Keratinocyte (primary cell): ENCODE measurements at regions not wholly inside any gene's neighbourhood (a gene's known extent, or its start where the extent isn't known, plus 50 kb on each side); places are given as distances from the start of the nearest gene placed in this dataset.

Source experiments
- DNase-seq: peaks from one replicate; pipeline ENCODE4 v3.0.0-alpha.2; 2011; ENCODE audit warnings: low read depth, missing footprints, low spot score
- FAIRE-seq: peaks from 2 replicates; lab custom pipeline; 2011; peaks lifted over from hg19 to GRCh38; lab: Jason Lieb, UNC
- H2AFZ ChIP-seq: 2 replicates; pipeline ENCODE4 v1.6.0; 2012; ENCODE audit warnings: low read length, control low read depth, inconsistent platforms; ENCODE audit not compliant: control insufficient read depth
- H3K27ac ChIP-seq: 2 replicates; pipeline ENCODE4 v1.5.1; 2011; ENCODE audit warnings: low read length; ENCODE audit not compliant: control insufficient read depth, insufficient read depth
- H3K27me3 ChIP-seq: 3 replicates; pipeline ENCODE4 v1.6.0; 2011; ENCODE audit warnings: low read length; ENCODE audit not compliant: control insufficient read depth, insufficient read depth; ENCODE audit errors: extremely low read depth
- H3K36me3 ChIP-seq, 2 experiments: 2 replicates in 1 of 2; 3 replicates in 1 of 2; pipeline ENCODE4 v1.5.1; 2011; ENCODE audit warnings: low read length in 2 of 2, mild to moderate bottlenecking in 1 of 2; ENCODE audit not compliant: control insufficient read depth in 2 of 2, insufficient read depth in 2 of 2; ENCODE audit errors: extremely low read depth in 1 of 2
- H3K4me1 ChIP-seq: 3 replicates; pipeline ENCODE4 v1.5.1; 2011; ENCODE audit warnings: low read length; ENCODE audit not compliant: control insufficient read depth, insufficient read depth; ENCODE audit errors: extremely low read depth
- H3K4me2 ChIP-seq: 3 replicates; pipeline ENCODE4 v1.6.0; 2011; ENCODE audit warnings: low read depth, low read length; ENCODE audit not compliant: control insufficient read depth, insufficient read depth; ENCODE audit errors: extremely low read depth
- H3K4me3 ChIP-seq, 3 experiments: fragments of 200-600 bp in 1 of 3; sonication (generic) in 1 of 3; 2 replicates in 2 of 3; 3 replicates in 1 of 3; pipeline ENCODE4 v1.5.1; 2011 to 2016; ENCODE audit warnings: low read length in 3 of 3, mild to moderate bottlenecking in 3 of 3, control low read depth in 2 of 3, inconsistent platforms in 1 of 3, low read depth in 1 of 3, mixed read lengths in 1 of 3, mixed run types in 1 of 3, moderate library complexity in 1 of 3; ENCODE audit not compliant: control insufficient read depth in 2 of 3, insufficient read depth in 2 of 3; ENCODE audit errors: extremely low read depth in 1 of 3
- H3K79me2 ChIP-seq: 2 replicates; pipeline ENCODE4 v1.6.0; 2012; ENCODE audit warnings: low read length; ENCODE audit not compliant: control insufficient read depth, insufficient read depth
- H3K9ac ChIP-seq: 3 replicates; pipeline ENCODE4 v1.6.0; 2011; ENCODE audit warnings: low read length; ENCODE audit not compliant: control insufficient read depth, insufficient read depth; ENCODE audit errors: extremely low read depth
- H3K9me1 ChIP-seq: 3 replicates; pipeline ENCODE4 v1.6.0; 2011; ENCODE audit warnings: low read length; ENCODE audit not compliant: control insufficient read depth, insufficient read depth; ENCODE audit errors: extremely low read depth
- H3K9me3 ChIP-seq: 2 replicates; pipeline ENCODE4 v1.5.1; 2012; ENCODE audit warnings: low read depth, low read length; ENCODE audit not compliant: control insufficient read depth
- H4K20me1 ChIP-seq: 3 replicates; pipeline ENCODE4 v1.6.0; 2011; ENCODE audit warnings: low read length; ENCODE audit not compliant: control insufficient read depth, insufficient read depth; ENCODE audit errors: extremely low read depth
- CTCF ChIP-seq, 3 experiments: IDR thresholded peaks in 1 of 3; conservative IDR thresholded peaks in 1 of 3; optimal IDR thresholded peaks in 1 of 3; 2 replicates in 2 of 3; 3 replicates in 1 of 3; pipeline versions ENCODE3 to v1.5.1; 2011; ENCODE audit warnings: low read length in 3 of 3, mild to moderate bottlenecking in 3 of 3, moderate library complexity in 2 of 3, control low read depth in 1 of 3, inconsistent platforms in 1 of 3; ENCODE audit not compliant: insufficient read depth in 2 of 3; ENCODE audit errors: extremely low read depth in 1 of 3
- EZH2 ChIP-seq: IDR thresholded peaks from one replicate; pipeline ENCODE4 v1.6.1; 2012; ENCODE audit warnings: inconsistent platforms, mild to moderate bottlenecking, low read length, moderate library complexity
- dilution Hi-C: fragments of 300-500 bp; cut with MboI; formaldehyde crosslinking; loops from one replicate; pipeline ENCODE4 v1.7.0; 2020; ENCODE audit warnings: low sequenced_read_pairs; ENCODE audit not compliant: extremely low pct_ligation_motif_present

DNA sequence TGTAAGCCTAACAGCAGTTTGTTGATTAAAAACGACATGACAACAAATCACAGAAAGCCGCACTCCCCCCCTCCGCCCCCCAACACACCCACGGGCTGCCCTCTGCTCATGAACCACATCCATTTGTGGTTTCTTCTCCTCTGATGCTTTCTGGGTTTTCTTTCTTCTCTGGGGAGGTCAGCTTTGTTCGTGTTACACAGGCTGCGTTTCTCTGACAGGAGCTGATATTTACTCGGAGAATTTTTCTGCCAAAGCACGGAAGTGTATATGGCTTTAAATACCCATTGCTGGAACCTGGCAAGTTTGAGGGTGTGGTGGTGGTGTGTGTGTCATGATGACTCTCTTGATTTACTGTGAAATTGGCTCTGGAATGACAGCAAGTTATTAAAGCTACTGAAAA, 883.7 kb upstream of the TMEM132C start:
- H3K27ac ChIP-seq, result no peak overlapping the region
- no peaks in the 10 kb centered on the region for H3K9me3 ChIP-seq
- no peak overlapping the region for H2AFZ ChIP-seq
- FAIRE-seq (no peak), DNase-seq (no peak)
- H3K4me1 ChIP-seq, result no peaks in the 10 kb centered on the region
- no peaks in the 10 kb centered on the region for H3K79me2 ChIP-seq
- H3K9me1 ChIP-seq, result no peaks in the 10 kb centered on the region
- H3K36me3 ChIP-seq, result no peaks in the 10 kb centered on the region
- no peak overlapping the region for H3K4me3 ChIP-seq
- dilution Hi-C loops, result no loop called here
- no peaks in the 10 kb centered on the region for H4K20me1 ChIP-seq
- no peak for TF ChIP-seq EZH2
- no peak for TF ChIP-seq CTCF (optimal IDR thresholded peaks at IDR 0.05 in 1 of 3, IDR thresholded peaks at IDR 0.05 in 1 of 3, conservative IDR thresholded peaks at IDR 0.05 in 1 of 3; ENCODE audit: extremely low read depth in 1 of 3, insufficient read depth in 2 of 3, low read length in 3 of 3)
- H3K27me3 ChIP-seq, result no peaks in the 10 kb centered on the region
- no peak overlapping the region for H3K4me2 ChIP-seq
- no peak overlapping the region for H3K9ac ChIP-seq

DNA sequence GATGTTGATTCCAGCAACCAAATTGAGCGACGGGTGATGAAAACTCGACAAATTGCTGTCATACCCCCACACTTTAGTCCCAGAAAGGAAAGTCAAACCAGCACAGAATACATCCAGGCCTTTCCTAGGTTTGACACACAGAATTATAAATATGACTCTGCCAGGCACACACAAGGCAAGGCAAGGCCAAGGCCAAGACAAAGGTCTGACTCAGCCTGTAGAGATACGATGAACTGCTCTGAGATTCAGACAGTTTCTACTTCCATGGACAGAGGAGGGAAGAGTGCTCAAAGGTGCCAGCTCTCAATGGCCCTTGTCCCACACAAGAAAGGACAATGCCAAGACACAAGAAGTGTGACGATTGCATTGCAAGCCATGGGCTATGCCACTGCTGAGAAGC, 880.2 kb upstream of the TMEM132C start:
- Histone ChIP-seq H3K27me3 (no peaks in the 10 kb centered on the region), H3K9ac (no peak overlapping the region), H3K79me2 (no peaks in the 10 kb centered on the region), H3K9me1 (no peaks in the 10 kb centered on the region), H3K27ac (no peak overlapping the region), H4K20me1 (no peaks in the 10 kb centered on the region), H3K9me3 (no peaks in the 10 kb centered on the region), H3K4me2 (no peak overlapping the region), H2AFZ (no peak overlapping the region), H3K36me3 (no peaks in the 10 kb centered on the region), H3K4me3 (no peak overlapping the region), H3K4me1 (peaks cover 15% of the 10 kb centered on the region)
- DNase-seq (no peak), FAIRE-seq (no peak)
- TF ChIP-seq EZH2, result no peak
- no peak for TF ChIP-seq CTCF (optimal IDR thresholded peaks at IDR 0.05 in 1 of 3, IDR thresholded peaks at IDR 0.05 in 1 of 3, conservative IDR thresholded peaks at IDR 0.05 in 1 of 3; ENCODE audit: extremely low read depth in 1 of 3, insufficient read depth in 2 of 3, low read length in 3 of 3)
- dilution Hi-C loops, result no loop called here
